T-helper 1 cell treated with Interleukin-12 subunit alpha and Interleukin-12 subunit beta and Interleukin-4 antibody, amounts not matched to agents 30 μg/mL and 1 μg/mL, for 36 hours (primary cell): ENCODE measurements at regions not wholly inside any gene's neighbourhood (a gene's known extent, or its start where the extent isn't known, plus 50 kb on each side); places are given as distances from the start of the nearest gene placed in this dataset.

Experiments used
- H3K27ac Mint-ChIP-seq: one replicate; pipeline ENCODE4 v1.8.0; 2021; ENCODE audit warnings: mild to moderate bottlenecking, mixed read lengths
- H3K27me3 Mint-ChIP-seq: one replicate; pipeline ENCODE4 v1.8.0; 2021; ENCODE audit warnings: low read depth, mixed read lengths
- H3K36me3 Mint-ChIP-seq: one replicate; pipeline ENCODE4 v1.8.0; 2021; ENCODE audit warnings: low read depth, mixed read lengths
- H3K4me1 Mint-ChIP-seq: one replicate; pipeline ENCODE4 v1.8.0; 2021; ENCODE audit warnings: low read depth, mixed read lengths
- H3K4me3 Mint-ChIP-seq: one replicate; pipeline ENCODE4 v1.8.0; 2021; ENCODE audit warnings: mild to moderate bottlenecking, moderate library complexity, mixed read lengths
- H3K9me3 Mint-ChIP-seq: one replicate; pipeline ENCODE4 v1.8.0; 2021; ENCODE audit warnings: mixed read lengths

DNA sequence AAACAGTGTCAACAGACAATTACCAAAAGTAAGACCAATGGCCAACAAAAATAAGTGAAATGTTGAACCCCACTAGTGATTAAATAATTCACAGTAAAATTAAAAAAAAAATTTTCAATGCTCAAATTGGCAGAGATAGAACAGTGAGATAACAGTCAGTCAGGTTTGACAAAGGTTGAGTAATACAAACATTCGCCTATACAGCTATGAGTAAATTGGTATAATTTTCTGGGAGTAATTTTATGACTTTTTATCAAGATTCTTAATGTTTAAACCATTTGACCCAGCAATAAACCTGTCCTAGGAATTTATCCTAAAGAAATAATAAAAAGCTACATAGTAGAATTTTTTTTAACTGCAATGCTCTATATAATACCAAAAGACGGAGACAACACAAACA lies 64.9 kb upstream of the SHH start:
- Mint-ChIP-seq H3K36me3 (no peaks in the 10 kb centered on the region), H3K27me3 (peaks cover 4% of the 10 kb centered on the region), H3K4me3 (no peak overlapping the region), H3K27ac (no peak overlapping the region), H3K4me1 (no peaks in the 10 kb centered on the region), H3K9me3 (no peaks in the 10 kb centered on the region)

DNA sequence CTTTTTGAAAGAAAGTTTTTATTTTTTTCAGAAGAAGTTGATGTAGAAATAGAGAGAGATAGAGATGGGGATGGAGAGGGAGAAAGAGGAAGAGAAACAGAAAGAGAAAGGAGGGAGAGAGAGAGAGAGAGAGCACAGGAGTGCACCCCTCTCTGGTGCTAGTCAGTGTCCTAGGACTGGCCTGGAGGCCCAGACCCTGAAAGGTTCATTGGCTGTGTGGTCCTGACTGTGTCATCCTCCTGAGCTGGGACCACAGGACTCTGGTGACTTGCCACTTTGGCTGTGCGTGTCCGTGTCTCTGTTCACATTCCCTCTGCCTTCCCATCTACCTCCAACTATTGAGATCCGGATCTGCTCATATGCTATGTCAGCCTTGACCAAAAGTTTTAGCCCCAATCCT lies 62.1 kb upstream of the SHH start:
- peaks cover 9% of the 10 kb centered on the region for H3K27me3 Mint-ChIP-seq
- H3K9me3 Mint-ChIP-seq: no peaks in the 10 kb centered on the region
- no peak overlapping the region for H3K27ac Mint-ChIP-seq
- no peak overlapping the region for H3K4me3 Mint-ChIP-seq
- H3K36me3 Mint-ChIP-seq: no peaks in the 10 kb centered on the region
- no peaks in the 10 kb centered on the region for H3K4me1 Mint-ChIP-seq

DNA sequence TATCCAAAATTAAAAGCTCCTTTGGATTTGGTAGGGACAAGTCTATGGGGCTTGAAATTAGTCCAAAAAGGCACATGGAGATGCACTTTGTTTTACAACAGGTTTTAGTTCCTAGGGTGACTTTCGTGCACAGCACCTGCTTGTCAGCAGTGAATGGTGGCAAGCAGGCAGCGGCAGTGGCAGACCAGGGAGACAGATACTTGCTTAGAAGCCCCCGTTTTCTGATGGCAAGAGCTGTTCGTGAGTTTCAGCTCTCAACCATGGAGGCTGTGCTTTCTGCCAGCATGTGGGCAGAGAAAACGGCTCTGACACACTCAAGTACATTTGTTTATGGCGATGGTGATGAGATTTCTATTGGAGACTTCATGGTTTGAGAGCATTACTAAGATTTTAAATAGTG lies 61.7 kb upstream of the SHH start:
- Mint-ChIP-seq H3K9me3 (no peaks in the 10 kb centered on the region), H3K36me3 (no peaks in the 10 kb centered on the region), H3K4me3 (no peak overlapping the region), H3K27ac (no peak overlapping the region), H3K4me1 (no peaks in the 10 kb centered on the region), H3K27me3 (peaks cover 9% of the 10 kb centered on the region)

DNA sequence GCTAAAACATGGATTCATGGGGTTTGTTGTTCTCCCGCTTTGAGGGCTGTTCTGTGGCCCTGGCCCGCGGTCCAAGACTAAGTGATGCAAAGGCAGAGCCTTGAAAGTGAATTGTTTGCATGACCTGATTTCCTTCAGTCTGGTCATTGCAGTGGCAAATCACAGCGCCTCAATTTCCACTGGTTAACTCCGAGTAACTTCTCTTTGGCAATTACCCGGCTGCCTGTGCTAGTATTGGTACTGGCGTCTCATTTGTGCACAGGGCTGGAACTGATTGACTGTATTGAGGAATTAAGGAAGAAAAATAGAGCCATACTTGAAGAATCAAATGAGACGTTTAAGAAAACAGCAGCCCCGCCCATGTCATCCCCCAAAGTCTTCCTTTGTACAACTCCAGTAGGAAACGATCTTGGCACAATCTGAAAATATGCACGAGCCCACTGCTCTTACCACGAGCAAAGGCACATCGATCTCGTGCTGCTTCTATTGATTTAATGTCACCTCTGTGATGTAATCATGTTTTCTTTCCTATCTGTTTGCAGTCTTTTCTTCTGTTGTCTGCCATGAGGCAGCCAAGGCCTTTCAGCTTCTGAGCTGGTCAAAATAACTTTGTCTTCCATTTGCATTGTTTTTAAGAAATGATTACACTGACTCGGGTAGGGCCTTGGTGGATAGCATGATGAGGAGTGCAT lies 60.6 kb upstream of the SHH start:
- Mint-ChIP-seq H3K36me3 (no peaks in the 10 kb centered on the region), H3K9me3 (no peaks in the 10 kb centered on the region), H3K4me3 (no peak overlapping the region), H3K4me1 (no peaks in the 10 kb centered on the region), H3K27me3 (peaks cover 13% of the 10 kb centered on the region), H3K27ac (no peak overlapping the region)

DNA sequence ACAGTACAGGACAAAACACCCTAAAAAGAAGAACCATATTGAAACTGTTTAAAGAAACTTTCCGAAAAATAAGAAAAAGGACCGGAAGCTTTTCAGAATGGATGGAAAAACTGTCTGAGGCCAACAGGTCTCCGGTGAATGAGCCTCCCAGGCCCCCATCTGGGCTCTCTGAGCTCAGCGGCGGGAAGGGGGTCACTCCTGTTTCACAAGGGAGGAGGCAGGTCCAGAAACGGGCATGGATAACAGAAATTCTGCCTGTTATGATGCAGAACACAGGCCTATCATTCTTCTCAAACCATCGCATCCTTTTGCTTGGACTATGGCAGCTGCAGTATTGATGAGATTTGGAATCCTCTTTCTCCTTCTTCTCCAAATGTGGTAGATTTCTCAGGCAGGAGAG lies 58.9 kb upstream of the SHH start:
- Mint-ChIP-seq H3K27me3 (peaks cover 13% of the 10 kb centered on the region), H3K9me3 (no peaks in the 10 kb centered on the region), H3K27ac (no peak overlapping the region), H3K36me3 (no peaks in the 10 kb centered on the region), H3K4me3 (no peak overlapping the region), H3K4me1 (no peaks in the 10 kb centered on the region)

DNA sequence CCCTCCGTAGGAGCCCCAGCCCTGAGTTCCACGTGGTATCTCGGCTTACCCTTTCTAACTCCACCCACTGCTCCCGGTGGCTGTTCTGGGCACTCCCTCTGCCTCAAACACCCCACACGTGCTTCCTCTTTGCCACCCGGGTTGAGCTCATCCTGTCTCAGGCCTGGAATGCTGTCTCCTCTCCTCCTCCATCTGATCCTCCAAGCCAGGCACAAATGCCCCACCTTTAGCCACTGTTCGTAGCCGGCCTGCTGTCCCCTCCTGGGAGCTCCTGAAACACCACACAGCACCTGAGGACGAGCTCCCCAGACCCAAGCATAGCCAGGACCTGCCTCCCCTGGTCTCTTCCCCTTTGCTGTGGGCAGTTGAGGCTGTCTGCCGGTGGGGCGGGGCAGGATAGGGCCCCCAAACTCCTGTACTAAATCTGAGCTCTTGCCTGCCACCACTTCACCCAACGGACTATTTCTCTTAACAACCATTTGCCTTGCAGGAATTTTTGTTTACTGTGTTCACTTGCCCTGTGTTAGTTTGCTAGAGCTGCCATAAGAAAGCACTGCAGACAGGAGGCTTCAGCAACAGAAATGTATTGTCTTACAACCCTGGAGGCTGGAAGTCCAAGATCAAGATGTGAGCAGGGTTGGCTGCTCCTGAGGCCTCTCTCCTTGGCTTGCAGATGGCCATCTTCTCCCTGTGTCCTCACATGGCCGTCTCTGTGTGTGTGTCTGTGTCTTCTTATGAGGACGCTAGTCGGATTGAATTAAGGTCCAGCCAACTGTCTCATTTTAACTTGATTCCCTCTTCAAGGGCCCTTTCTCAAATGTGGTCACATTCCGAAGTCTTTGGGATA lies 58.3 kb upstream of the SHH start:
- H3K36me3 Mint-ChIP-seq: no peaks in the 10 kb centered on the region
- H3K27ac Mint-ChIP-seq: no peak overlapping the region
- H3K4me1 Mint-ChIP-seq: no peaks in the 10 kb centered on the region
- H3K4me3 Mint-ChIP-seq: no peak overlapping the region
- peaks cover 9% of the 10 kb centered on the region for H3K27me3 Mint-ChIP-seq
- no peaks in the 10 kb centered on the region for H3K9me3 Mint-ChIP-seq

DNA sequence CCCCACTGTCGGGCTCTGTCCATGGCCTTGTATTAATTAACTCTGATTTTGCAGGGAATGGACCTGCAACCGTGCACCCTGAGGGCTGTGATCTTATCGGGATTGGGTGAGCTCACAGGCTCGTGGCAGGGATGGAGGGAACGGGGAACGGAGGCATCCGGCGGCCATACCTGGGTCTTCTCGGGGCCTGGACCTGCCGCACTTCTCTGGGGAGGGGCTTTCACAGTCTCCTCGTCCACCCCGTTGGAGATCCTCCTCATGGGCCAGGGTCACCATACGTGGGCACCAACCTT lies 57.5 kb upstream of the SHH start:
- no peaks in the 10 kb centered on the region for H3K36me3 Mint-ChIP-seq
- no peaks in the 10 kb centered on the region for H3K4me1 Mint-ChIP-seq
- peaks cover 9% of the 10 kb centered on the region for H3K27me3 Mint-ChIP-seq
- H3K27ac Mint-ChIP-seq: no peak overlapping the region
- H3K9me3 Mint-ChIP-seq: no peaks in the 10 kb centered on the region
- no peak overlapping the region for H3K4me3 Mint-ChIP-seq

DNA sequence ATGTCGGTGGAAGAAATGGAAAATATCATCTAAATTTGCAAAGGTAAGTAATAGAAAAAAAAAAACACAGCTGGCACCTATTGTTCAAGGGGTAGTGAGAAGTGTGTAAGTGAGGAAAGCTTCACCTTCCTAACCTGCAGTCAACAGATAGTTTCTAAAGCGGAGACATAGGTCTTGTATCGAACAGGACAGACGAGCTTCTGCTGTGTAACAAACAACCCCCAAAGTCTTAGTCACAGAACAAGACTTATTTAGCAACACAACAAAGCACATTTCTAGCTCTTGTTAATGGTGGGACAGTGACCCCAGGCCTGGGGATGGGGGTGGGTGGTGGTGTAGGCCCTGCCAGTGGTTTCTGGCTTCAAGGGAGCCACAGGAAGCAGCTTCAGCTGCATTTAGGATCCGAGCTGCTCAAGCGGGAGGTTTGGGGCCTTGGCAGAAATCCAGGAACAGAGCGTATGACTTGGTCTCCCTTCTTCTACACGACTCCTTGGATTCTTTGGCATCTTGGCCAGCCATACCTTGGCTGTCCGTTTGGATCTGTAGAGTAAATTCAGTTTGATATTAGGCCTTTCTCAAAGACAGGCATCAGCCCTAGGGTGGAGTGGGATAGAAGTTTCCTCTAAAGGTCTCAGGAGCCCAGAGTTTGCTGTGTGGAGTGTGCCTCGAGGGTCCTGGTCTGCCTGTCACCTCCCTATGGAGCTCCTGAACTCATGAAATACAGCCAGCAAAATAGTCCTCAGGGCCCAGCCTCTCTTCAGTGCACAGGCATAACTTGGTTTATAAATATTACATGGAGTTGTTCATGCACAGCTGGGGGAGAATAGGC lies 56.9 kb upstream of the SHH start:
- no peak overlapping the region for H3K4me3 Mint-ChIP-seq
- H3K27me3 Mint-ChIP-seq: peaks cover 9% of the 10 kb centered on the region
- no peaks in the 10 kb centered on the region for H3K9me3 Mint-ChIP-seq
- H3K36me3 Mint-ChIP-seq: no peaks in the 10 kb centered on the region
- H3K27ac Mint-ChIP-seq: no peak overlapping the region
- no peaks in the 10 kb centered on the region for H3K4me1 Mint-ChIP-seq

DNA sequence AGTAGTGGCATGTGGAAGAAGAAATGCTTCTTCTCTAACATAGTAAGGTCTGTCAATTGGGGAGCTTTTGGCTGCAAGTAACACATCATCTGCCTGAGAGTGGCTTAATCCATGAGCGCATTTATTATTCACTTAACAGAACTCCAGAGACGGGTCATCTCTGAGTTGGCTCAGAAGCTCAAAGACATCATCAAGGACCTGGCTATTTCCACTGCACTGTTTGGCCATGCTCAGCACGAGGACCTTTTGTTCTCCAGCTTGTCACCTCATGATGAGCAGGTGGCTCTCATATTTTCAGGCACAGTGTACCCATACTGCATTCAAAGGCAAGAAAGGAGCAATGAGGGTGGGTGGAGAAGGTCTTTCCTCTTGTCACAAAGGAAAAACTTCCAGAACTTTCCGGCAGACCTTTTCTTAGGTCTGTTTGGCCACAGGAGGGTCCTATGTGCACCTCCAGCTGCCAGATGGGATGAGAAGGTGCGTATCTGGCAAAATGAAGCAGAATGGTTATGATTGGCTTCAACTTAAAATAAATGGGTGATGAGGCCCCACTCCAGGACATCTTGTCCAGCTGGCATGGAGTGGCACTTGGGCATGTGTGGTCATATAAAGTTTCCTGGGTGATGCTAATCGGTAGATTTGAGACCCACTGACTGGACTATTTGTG lies 55.6 kb upstream of the SHH start:
- Mint-ChIP-seq H3K36me3 (no peaks in the 10 kb centered on the region), H3K27ac (no peak overlapping the region), H3K9me3 (no peaks in the 10 kb centered on the region), H3K4me3 (no peak overlapping the region), H3K4me1 (no peaks in the 10 kb centered on the region), H3K27me3 (peaks cover 9% of the 10 kb centered on the region)

DNA sequence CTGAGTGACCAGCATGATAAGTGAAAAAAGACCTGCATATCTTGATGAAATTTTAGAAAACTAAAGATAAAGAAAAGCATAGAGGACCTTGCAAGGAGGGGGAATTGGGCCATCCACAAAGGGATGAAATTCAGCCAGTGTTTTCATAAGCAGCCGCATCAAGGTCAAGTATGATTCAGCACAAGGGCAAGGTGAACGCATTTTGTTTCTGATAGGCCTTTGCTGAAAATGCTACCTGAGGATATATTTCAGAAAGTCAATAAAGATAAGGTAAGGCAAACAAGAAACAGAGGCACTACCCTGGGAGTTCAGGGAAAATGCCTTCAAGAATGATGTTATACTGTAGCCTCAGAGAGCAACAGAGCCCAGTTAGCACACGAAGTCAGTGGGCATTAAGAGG lies 55.0 kb upstream of the SHH start:
- Mint-ChIP-seq H3K27me3 (peaks cover 9% of the 10 kb centered on the region), H3K4me3 (no peak overlapping the region), H3K27ac (no peak overlapping the region), H3K9me3 (no peaks in the 10 kb centered on the region), H3K36me3 (no peaks in the 10 kb centered on the region), H3K4me1 (no peaks in the 10 kb centered on the region)

DNA sequence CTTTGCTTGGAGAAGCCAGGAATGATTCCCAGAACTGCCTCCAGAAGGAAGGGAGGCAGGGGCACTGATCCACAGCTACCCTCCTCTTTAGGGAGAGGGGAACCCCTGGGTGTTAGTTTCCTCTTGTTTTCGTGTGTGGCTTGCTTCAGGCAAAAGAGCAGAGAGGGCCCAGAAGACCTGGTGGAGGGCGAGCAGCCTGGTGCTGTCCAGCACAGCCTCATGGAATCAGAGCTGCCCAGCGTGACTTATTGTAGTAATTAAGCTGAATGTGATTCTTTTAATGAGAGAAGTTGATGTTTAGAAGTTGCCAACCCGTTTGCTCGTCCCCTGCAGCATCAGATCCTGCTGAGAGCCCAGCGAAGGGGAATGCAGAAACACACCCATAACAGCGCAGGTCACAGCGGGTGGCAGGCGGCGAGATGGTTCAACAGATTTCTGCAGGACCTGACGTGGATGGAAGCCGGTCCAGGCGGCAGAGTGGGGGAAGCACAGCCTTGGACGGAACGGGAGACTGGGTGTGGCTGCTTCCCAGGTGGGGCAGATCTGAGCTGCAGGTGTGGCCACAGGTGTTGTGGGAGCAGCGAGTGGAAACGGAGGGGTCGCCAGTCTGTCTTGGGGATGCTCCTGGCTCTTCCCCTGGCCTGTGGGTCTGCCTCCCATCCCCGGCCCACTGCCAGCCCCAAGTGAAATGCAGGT lies 53.7 kb upstream of the SHH start:
- Mint-ChIP-seq H3K27ac (no peak overlapping the region), H3K9me3 (no peaks in the 10 kb centered on the region)

DNA sequence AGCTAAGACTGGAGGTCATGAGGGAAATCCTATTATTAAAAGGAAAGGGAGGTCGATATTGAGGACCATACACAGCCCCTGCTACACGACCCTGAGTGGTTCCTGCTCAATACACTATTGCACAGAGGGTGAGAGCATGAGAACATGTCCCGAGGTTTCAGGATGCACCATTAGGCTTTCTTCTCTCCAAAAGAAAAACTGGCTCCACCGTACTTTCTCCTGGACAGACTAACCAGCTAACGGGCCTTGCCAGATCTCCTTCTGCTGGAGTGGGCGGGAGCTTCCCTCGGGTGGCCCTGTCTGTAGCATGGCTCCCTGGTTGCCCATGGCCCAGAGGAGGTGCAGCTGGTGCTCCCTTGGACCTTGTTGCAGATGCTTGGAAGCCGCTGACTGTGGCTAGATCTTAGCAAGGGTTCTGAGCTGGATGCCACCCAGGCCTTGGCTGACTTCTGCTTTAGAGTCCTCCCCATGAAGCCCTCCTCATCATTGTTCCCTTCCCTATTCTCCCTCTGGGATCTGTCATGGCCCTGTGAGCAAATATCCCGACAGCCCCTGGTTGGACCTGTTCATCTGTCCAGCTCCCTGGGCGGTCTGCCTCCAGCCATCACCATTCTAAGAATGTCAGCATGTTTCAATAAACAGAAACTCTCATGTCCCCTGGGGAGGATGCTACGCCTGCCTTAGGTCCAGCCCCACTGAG lies 52.9 kb upstream of the SHH start:
- H3K9me3 Mint-ChIP-seq: no peaks in the 10 kb centered on the region
- no peak overlapping the region for H3K27ac Mint-ChIP-seq
- no peak overlapping the region for H3K4me3 Mint-ChIP-seq
- no peaks in the 10 kb centered on the region for H3K36me3 Mint-ChIP-seq
- peaks cover 4% of the 10 kb centered on the region for H3K27me3 Mint-ChIP-seq
- no peaks in the 10 kb centered on the region for H3K4me1 Mint-ChIP-seq

More for the DNA sequence above, 53.7 kb upstream of the SHH start:
- H3K4me3 Mint-ChIP-seq: no peak overlapping the region
- H3K36me3 Mint-ChIP-seq: no peaks in the 10 kb centered on the region
- H3K27me3 Mint-ChIP-seq: peaks cover 9% of the 10 kb centered on the region
- no peaks in the 10 kb centered on the region for H3K4me1 Mint-ChIP-seq

DNA sequence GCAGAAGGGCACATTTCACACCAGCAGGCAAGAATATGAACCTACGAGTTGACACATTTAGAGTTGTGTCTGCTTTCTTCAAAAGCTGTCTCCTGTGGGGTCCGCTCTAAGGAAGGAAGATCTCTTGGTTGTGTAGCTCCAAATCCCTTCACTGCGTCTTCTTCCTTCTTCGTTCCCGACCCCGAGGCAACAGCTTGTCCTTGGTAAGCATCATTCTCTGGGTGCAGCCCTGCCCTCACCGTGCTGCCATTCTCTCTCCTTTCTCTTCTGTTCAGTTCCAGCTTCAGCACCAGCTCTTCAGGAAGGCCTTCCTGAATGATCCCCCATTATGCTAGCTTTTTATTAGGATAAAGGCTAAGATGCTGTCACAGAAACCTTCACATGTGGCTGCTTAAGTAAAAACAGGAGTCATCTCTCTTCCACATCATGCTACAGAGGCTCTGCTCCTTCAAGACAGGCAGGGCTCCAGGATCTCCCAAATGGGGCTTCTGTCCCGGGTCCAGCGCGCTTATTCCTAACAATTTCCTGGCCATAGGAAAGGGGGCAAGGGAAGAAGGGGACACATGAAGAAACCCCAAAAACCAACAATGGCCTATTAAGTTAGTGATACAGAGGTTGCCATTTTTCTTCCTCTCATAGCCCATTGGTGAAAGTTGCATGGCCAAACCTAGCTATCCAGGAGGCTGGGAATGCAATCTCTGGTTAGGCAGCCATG lies 52.2 kb upstream of the SHH start:
- Mint-ChIP-seq H3K27me3 (peaks cover 4% of the 10 kb centered on the region), H3K9me3 (no peaks in the 10 kb centered on the region), H3K4me3 (no peak overlapping the region), H3K27ac (no peak overlapping the region), H3K4me1 (no peaks in the 10 kb centered on the region), H3K36me3 (no peaks in the 10 kb centered on the region)
